Kidney (tissue), 13 donors: ENCODE measurements at regions not wholly inside any gene's neighbourhood (a gene's known extent, or its start where the extent isn't known, plus 50 kb on each side); places are given as distances from the start of the nearest gene placed in this dataset.

ENCODE experiments used
- DNase-seq, 5 donors: peaks; one replicate each; pipeline ENCODE4 v3.0.0-alpha.2; 2013 to 2020
- FAIRE-seq: peaks from 2 replicates; lab custom pipeline; 2012; peaks lifted over from hg19 to GRCh38; lab: Jason Lieb, UNC
- H3K27ac ChIP-seq, 2 donors: one replicate each; pipeline ENCODE4 v1.7.0; 2013; ENCODE audit warnings: low read depth in 2 of 2, low read length in 2 of 2, inconsistent platforms in 1 of 2
- H3K27me3 ChIP-seq: one replicate; pipeline ENCODE4 v1.7.1; 2013; ENCODE audit warnings: low read length, inconsistent platforms; ENCODE audit not compliant: control insufficient read depth, insufficient read depth
- H3K36me3 ChIP-seq, 3 donors: one replicate each; pipeline versions ENCODE4 v1.7.0 to v1.7.1; 2013; ENCODE audit warnings: low read length in 3 of 3, control low read depth in 1 of 3, inconsistent platforms in 1 of 3; ENCODE audit not compliant: insufficient read depth in 3 of 3, control insufficient read depth in 2 of 3
- H3K4me1 ChIP-seq, 3 donors: one replicate each; pipeline versions ENCODE4 v1.7.0 to v1.7.1; 2013; ENCODE audit warnings: low read length in 3 of 3, inconsistent platforms in 1 of 3, low read depth in 1 of 3; ENCODE audit not compliant: control insufficient read depth in 2 of 3, insufficient read depth in 2 of 3
- H3K4me3 ChIP-seq, 3 donors: one replicate each; pipeline versions ENCODE4 v1.7.0 to v1.8.1; 2013; ENCODE audit warnings: low read length in 3 of 3, control low read depth in 1 of 3, inconsistent platforms in 1 of 3
- H3K9ac ChIP-seq, 3 donors: one replicate each; pipeline versions ENCODE4 v1.7.0 to v1.7.1; 2013; ENCODE audit warnings: low read length in 3 of 3, control low read depth in 1 of 3, inconsistent platforms in 1 of 3
- H3K9me3 ChIP-seq, 3 donors: one replicate each; pipeline versions ENCODE4 v1.7.0 to v1.7.1; 2013; ENCODE audit warnings: low read length in 3 of 3, control low read depth in 1 of 3, inconsistent platforms in 1 of 3; ENCODE audit not compliant: control insufficient read depth in 2 of 3, insufficient read depth in 1 of 3
- CTCF ChIP-seq: IDR thresholded peaks from 3 replicates; pipeline ENCODE4 v1.5.1; 2012; ENCODE audit warnings: mild to moderate bottlenecking, moderate library complexity, borderline replicate concordance; ENCODE audit not compliant: insufficient read depth; ENCODE audit errors: extremely low read depth
- intact Hi-C: fragments of 100-400 bp; cut with DNase I; formaldehyde crosslinking; loops from one replicate; pipeline ENCODE4 v1.11.1; 2022
- donor health status: control.
- donor health status: control.
- donor health status: control.
- donor health status: control.
- donor health status: control.
- donor health status: DM: yes; HTN: yes; CAD: no.
- donor health status: Normal renal cell carcinoma (clear cell type).

- no peaks in the 10 kb centered on the region for H3K27me3 ChIP-seq
- no peak overlapping the region for H3K27ac ChIP-seq
- intact Hi-C loops, result no loop called here
- TF ChIP-seq CTCF, result no peak
- no peak overlapping the region for H3K4me3 ChIP-seq
- H3K4me1 ChIP-seq, result peaks cover 0 to 19% (median 3%) of the 10 kb centered on the region in 3 donors
- no peaks in the 10 kb centered on the region for H3K9me3 ChIP-seq
- peak in 2 of 5 donors; percentile 51 to 55 for DNase-seq
- no peaks in the 10 kb centered on the region for H3K36me3 ChIP-seq
- FAIRE-seq, result no peak
- H3K9ac ChIP-seq, result no peak overlapping the region
These were observed 267.4 kb upstream of the HES1 start for GRCh38 chr3:193868590-193868989.

GRCh38 chr3:193869221-193870201 is 266.4 kb upstream of the HES1 start:
- Histone ChIP-seq H3K4me3 (no peak overlapping the region), H3K27me3 (no peaks in the 10 kb centered on the region), H3K9me3 (no peaks in the 10 kb centered on the region), H3K36me3 (no peaks in the 10 kb centered on the region), H3K27ac (no peak overlapping the region), H3K4me1 (peaks cover 0 to 19% (median 3%) of the 10 kb centered on the region in 3 donors), H3K9ac (no peak overlapping the region)
- intact Hi-C loops, result no loop called here
- no peak for TF ChIP-seq CTCF
- FAIRE-seq (no peak), DNase-seq (peak in 4 of 5 donors; percentile 40 to 94 (median 55))

- H3K9ac ChIP-seq, result no peak overlapping the region
- peaks cover 0 to 19% (median 3%) of the 10 kb centered on the region in 3 donors for H3K4me1 ChIP-seq
- TF ChIP-seq CTCF, result no peak
- intact Hi-C loops, result no loop called here
- no peak overlapping the region for H3K4me3 ChIP-seq
- H3K27ac ChIP-seq, result no peak overlapping the region
- H3K9me3 ChIP-seq, result no peaks in the 10 kb centered on the region
- no peak for FAIRE-seq
- H3K36me3 ChIP-seq, result no peaks in the 10 kb centered on the region
- H3K27me3 ChIP-seq, result no peaks in the 10 kb centered on the region
- DNase-seq, result no peak
These were observed 265.4 kb upstream of the HES1 start for GRCh38 chr3:193870376-193871219.
